ENCODE measurements at regions not wholly inside any gene's neighbourhood (a gene's known extent, or its start where the extent isn't known, plus 50 kb on each side); places are given as distances from the start of the nearest gene placed in this dataset.

DNA sequence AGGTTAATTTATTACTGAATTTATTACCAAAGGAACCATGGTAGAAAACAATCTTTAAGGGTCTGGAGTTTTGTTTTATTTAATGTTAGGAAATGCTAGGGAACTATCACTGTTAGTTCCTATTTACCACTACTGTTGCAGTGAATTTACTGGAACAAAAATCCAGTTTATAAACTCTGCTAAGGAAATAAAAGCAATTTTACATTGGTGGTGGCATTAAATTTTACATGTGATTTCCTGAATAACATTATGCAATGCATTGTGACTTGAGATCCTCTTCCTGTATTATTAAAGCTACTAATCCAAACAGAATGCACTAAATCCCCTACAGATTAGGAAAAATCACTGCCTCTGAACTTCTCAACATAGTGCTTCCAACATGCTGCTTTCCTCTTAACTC is 599.5 kb upstream of the PTGER4 start:
- H3K4me1 ChIP-seq, result peaks cover 0 to 7% (median 0%) of the 10 kb centered on the region in 4 donors
- H3K4me3 ChIP-seq, result no peak overlapping the region
- in situ Hi-C loops (cut with MboI; ENCODE audit: low pct_ligation_motif_present in 1 of 4, low pct_unique_long_range_greater_than_20kb in 1 of 4, low sequenced_read_pairs in 3 of 4) (no loop called here), intact Hi-C loops (cut with DNase I; ENCODE audit: low total_unique reads) (no loop called here)
- H3K27ac ChIP-seq, result no peak overlapping the region
- TF ChIP-seq, protein P1, sequence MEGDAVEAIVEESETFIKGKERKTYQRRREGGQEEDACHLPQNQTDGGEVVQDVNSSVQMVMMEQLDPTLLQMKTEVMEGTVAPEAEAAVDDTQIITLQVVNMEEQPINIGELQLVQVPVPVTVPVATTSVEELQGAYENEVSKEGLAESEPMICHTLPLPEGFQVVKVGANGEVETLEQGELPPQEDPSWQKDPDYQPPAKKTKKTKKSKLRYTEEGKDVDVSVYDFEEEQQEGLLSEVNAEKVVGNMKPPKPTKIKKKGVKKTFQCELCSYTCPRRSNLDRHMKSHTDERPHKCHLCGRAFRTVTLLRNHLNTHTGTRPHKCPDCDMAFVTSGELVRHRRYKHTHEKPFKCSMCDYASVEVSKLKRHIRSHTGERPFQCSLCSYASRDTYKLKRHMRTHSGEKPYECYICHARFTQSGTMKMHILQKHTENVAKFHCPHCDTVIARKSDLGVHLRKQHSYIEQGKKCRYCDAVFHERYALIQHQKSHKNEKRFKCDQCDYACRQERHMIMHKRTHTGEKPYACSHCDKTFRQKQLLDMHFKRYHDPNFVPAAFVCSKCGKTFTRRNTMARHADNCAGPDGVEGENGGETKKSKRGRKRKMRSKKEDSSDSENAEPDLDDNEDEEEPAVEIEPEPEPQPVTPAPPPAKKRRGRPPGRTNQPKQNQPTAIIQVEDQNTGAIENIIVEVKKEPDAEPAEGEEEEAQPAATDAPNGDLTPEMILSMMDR (IDR thresholded peaks at IDR 0.05), result no peak
- TF ChIP-seq POLR2A (IDR thresholded peaks at IDR 0.05) (no peak), POLR2AphosphoS5 (IDR thresholded peaks at IDR 0.05) (no peak), EP300 (IDR thresholded peaks at IDR 0.05; ENCODE audit: low read depth) (no peak)
- H3K27me3 ChIP-seq, result no peaks in the 10 kb centered on the region
- no peaks in the 10 kb centered on the region for H3K9me3 ChIP-seq
- no peaks in the 10 kb centered on the region for H3K36me3 ChIP-seq
- no peak for DNase-seq

DNA sequence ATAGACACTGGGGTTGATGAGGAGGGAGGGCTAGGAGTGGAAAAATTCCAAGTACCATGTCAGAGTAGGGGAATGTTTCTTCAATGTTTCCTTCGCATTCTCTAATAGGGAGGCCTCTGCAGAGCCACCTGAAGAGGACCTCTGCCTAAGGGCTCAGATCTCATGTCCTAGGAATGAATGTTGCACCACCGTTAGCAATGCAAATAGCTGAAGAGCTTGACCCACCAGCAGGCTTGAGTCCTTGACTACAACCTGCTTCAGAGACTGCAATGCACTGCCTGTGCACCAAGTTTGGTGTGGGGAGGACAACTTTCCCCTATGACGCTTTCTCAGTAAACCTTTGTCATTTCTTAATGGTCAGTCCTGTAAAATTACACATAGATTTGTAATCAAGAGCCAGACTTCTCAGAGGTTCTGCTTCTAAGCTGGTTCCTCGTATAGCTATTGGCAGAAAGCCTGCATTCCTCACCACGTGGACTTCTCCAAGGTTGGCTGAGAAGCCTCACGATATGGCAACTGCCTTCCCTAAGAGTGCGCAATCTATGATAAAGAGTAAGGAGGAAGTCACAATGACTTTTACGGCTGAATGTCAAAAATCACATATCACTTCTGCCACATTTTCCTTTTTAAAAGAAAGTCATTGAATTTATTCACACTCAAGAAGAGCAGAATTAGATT is 600.7 kb upstream of the PTGER4 start:
- in situ Hi-C loops (cut with MboI; ENCODE audit: low pct_ligation_motif_present in 1 of 4, low pct_unique_long_range_greater_than_20kb in 1 of 4, low sequenced_read_pairs in 3 of 4), result no loop called here
- Histone ChIP-seq H3K27me3 (no peaks in the 10 kb centered on the region), H3K27ac (no peak overlapping the region), H3K4me3 (no peak overlapping the region), H3K9me3 (no peaks in the 10 kb centered on the region), H3K4me1 (peaks cover 0 to 7% (median 0%) of the 10 kb centered on the region in 4 donors), H3K36me3 (no peaks in the 10 kb centered on the region)
- 69 to 76% methylated on average over 5 to 8 of the region's 8 CpGs for WGBS, 2 donors (ENCODE audit: low coverage in 1 of 2)
- DNase-seq, result no peak
- intact Hi-C loops (cut with DNase I; ENCODE audit: low total_unique reads), result no loop called here
- TF ChIP-seq POLR2AphosphoS5 (IDR thresholded peaks at IDR 0.05), result no peak
- TF ChIP-seq POLR2A (IDR thresholded peaks at IDR 0.05), result no peak
- TF ChIP-seq EP300 (IDR thresholded peaks at IDR 0.05; ENCODE audit: low read depth), result no peak
- TF ChIP-seq, protein P1 (IDR thresholded peaks at IDR 0.05), result no peak

DNA sequence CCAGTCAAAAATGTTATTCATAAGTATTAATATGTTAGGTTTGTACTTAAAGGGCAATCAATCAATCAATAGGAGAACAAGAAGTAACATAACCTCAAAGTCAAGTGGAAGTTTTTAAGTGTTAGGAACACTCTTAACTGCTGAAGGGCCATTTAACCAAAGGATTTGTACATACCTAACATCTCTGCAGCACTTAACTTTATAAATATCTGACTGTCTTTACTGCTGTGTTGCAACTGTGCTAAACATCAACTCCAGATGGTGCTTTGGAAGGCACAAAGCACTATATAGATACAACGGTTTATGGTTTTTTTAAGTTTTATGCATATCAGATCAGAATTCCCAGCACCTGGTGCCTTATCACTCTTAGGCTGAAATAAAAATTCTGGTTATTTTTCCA is 604.9 kb upstream of the PTGER4 start:
- Histone ChIP-seq H3K4me3 (no peak overlapping the region), H3K36me3 (no peaks in the 10 kb centered on the region), H3K27ac (no peak overlapping the region), H3K27me3 (no peaks in the 10 kb centered on the region), H3K4me1 (peaks cover 0 to 1% (median 0%) of the 10 kb centered on the region in 4 donors), H3K9me3 (no peaks in the 10 kb centered on the region)
- no peak for DNase-seq
- intact Hi-C loops (cut with DNase I; ENCODE audit: low total_unique reads) (no loop called here), in situ Hi-C loops (cut with MboI; ENCODE audit: low pct_ligation_motif_present in 1 of 4, low pct_unique_long_range_greater_than_20kb in 1 of 4, low sequenced_read_pairs in 3 of 4) (no loop called here)
- 45 to 70% methylated on average over 1 of the region's 1 CpG for WGBS, 2 donors (ENCODE audit: low coverage in 1 of 2)
- TF ChIP-seq EP300 (IDR thresholded peaks at IDR 0.05; ENCODE audit: low read depth) (no peak), POLR2A (IDR thresholded peaks at IDR 0.05) (no peak), POLR2AphosphoS5 (IDR thresholded peaks at IDR 0.05) (no peak)
- TF ChIP-seq, protein P1 (IDR thresholded peaks at IDR 0.05), result no peak

DNA sequence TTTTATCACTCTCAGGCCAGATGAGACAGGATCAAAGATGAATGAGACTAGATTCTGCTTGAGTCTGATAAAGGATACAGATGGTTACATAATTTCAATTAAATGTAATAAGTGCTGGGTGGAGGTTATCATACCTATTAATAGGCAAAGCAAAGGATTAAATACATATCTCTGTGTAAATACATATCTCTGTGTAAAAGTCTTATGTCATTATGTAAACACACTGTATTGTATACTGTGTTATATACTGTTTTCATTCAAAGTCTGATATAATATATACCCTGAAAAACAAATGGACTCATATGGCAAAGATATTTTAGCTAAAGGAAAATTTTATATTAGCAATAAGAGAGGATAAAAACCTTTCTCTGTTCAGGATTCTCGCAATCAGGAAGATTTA is 605.8 kb upstream of the PTGER4 start:
- H3K4me3 ChIP-seq, result no peak overlapping the region
- no peaks in the 10 kb centered on the region for H3K9me3 ChIP-seq
- no peak for DNase-seq
- intact Hi-C loops (cut with DNase I; ENCODE audit: low total_unique reads) (no loop called here), in situ Hi-C loops (cut with MboI; ENCODE audit: low pct_ligation_motif_present in 1 of 4, low pct_unique_long_range_greater_than_20kb in 1 of 4, low sequenced_read_pairs in 3 of 4) (no loop called here)
- no peak for TF ChIP-seq POLR2AphosphoS5 (IDR thresholded peaks at IDR 0.05)
- TF ChIP-seq, protein P1 (IDR thresholded peaks at IDR 0.05), result no peak
- no peak for TF ChIP-seq POLR2A (IDR thresholded peaks at IDR 0.05)
- TF ChIP-seq EP300 (IDR thresholded peaks at IDR 0.05; ENCODE audit: low read depth), result no peak
- no peaks in the 10 kb centered on the region for H3K36me3 ChIP-seq
- H3K27me3 ChIP-seq, result no peaks in the 10 kb centered on the region
- no peaks in the 10 kb centered on the region for H3K4me1 ChIP-seq
- WGBS, 2 donors (ENCODE audit: low coverage in 1 of 2), result 87 to 100% methylated on average over 1 of the region's 1 CpG
- H3K27ac ChIP-seq, result no peak overlapping the region

Measured in transverse colon (tissue), 4 donors.